KMS-11 (cell line): ENCODE measurements at regions not wholly inside any gene's neighbourhood (a gene's known extent, or its start where the extent isn't known, plus 50 kb on each side); places are given as distances from the start of the nearest gene placed in this dataset.

Experiments
- H2AFZ ChIP-seq: fragments of 200-600 bp; sonication (generic); 2 replicates; pipeline ENCODE4 v1.6.1; 2016; ENCODE audit warnings: antibody characterized with exemption, mixed run types, low read depth
- H3K27ac ChIP-seq: fragments of 200-600 bp; sonication (generic); 2 replicates; pipeline ENCODE4 v1.6.1; 2016; ENCODE audit warnings: mild to moderate bottlenecking, mixed run types
- H3K27me3 ChIP-seq: fragments of 200-600 bp; sonication (generic); 2 replicates; pipeline ENCODE4 v1.6.1; 2017; ENCODE audit warnings: mild to moderate bottlenecking, low read depth, mixed run types, moderate library complexity; ENCODE audit not compliant: insufficient read depth
- H3K36me3 ChIP-seq: fragments of 200-600 bp; sonication (generic); 2 replicates; pipeline ENCODE4 v1.6.1; 2017; ENCODE audit warnings: mild to moderate bottlenecking, mixed run types; ENCODE audit not compliant: insufficient read depth
- H3K4me1 ChIP-seq: fragments of 200-600 bp; sonication (generic); 2 replicates; pipeline ENCODE4 v1.6.1; 2016; ENCODE audit warnings: mild to moderate bottlenecking, low read depth, mixed run types; ENCODE audit not compliant: poor library complexity, severe bottlenecking
- H3K4me2 ChIP-seq: fragments of 200-600 bp; sonication (generic); 2 replicates; pipeline ENCODE4 v1.7.0; 2016; ENCODE audit warnings: mild to moderate bottlenecking, mixed run types
- H3K4me3 ChIP-seq: fragments of 200-600 bp; sonication (generic); IDR thresholded peaks from 2 replicates; pipeline ENCODE4 v1.6.1; 2017; ENCODE audit warnings: low read depth, low read length, mixed read lengths; ENCODE audit not compliant: insufficient read depth
- H3K79me2 ChIP-seq: fragments of 200-600 bp; sonication (generic); 2 replicates; pipeline ENCODE4 v1.6.1; 2016; ENCODE audit warnings: low read depth, mixed run types; ENCODE audit not compliant: insufficient read depth
- H3K9ac ChIP-seq: fragments of 200-600 bp; sonication (generic); 2 replicates; pipeline ENCODE4 v1.6.1; 2016; ENCODE audit warnings: mild to moderate bottlenecking, mixed run types
- H4K20me1 ChIP-seq: fragments of 200-600 bp; sonication (generic); 2 replicates; pipeline ENCODE4 v1.6.1; 2016; ENCODE audit warnings: mild to moderate bottlenecking, mixed run types; ENCODE audit not compliant: insufficient read depth
- TF ChIP-seq, protein P1 (sequence below): fragments of 200-600 bp; sonication (generic); conservative IDR thresholded peaks from 2 replicates; pipeline ENCODE4 v1.6.1; 2017; ENCODE audit warnings: low read depth, mild to moderate bottlenecking, antibody characterized with exemption, low read length, moderate library complexity, mixed read lengths

DNA sequence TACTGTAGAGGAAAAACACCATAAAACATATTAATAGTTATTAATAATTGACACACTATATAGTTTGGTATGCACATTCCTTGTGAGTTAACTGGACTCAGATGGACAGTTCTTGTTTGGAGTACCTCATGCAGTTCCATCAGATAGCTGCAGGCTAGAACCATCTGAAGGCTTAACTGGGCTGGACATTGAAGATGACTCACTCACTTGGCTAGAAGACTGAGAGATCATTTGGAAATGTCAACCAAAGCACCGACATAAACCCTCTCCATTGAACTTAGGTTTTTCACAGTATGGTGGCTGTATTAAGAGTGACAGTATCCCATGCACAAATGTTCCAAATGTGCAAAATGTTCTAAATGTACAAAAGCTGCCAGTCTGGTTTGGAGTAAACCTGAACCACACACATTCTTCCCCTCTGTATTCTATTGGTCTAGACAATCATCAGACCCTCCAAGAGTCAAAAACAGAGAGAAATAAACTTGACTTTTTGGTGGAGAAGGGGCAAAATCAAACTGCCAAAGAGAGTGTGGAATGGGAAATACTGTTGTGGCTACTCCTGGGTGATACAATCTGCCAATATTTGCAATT is 708.4 kb downstream of the KCNT2 start:
- Histone ChIP-seq H3K36me3 (no peaks in the 10 kb centered on the region), H3K79me2 (no peaks in the 10 kb centered on the region), H3K4me1 (no peaks in the 10 kb centered on the region), H4K20me1 (no peaks in the 10 kb centered on the region), H3K4me3 (no peak overlapping the region), H2AFZ (no peak overlapping the region), H3K27ac (no peak overlapping the region), H3K4me2 (no peak overlapping the region), H3K27me3 (no peaks in the 10 kb centered on the region), H3K9ac (no peak overlapping the region)
- TF ChIP-seq, protein P1, sequence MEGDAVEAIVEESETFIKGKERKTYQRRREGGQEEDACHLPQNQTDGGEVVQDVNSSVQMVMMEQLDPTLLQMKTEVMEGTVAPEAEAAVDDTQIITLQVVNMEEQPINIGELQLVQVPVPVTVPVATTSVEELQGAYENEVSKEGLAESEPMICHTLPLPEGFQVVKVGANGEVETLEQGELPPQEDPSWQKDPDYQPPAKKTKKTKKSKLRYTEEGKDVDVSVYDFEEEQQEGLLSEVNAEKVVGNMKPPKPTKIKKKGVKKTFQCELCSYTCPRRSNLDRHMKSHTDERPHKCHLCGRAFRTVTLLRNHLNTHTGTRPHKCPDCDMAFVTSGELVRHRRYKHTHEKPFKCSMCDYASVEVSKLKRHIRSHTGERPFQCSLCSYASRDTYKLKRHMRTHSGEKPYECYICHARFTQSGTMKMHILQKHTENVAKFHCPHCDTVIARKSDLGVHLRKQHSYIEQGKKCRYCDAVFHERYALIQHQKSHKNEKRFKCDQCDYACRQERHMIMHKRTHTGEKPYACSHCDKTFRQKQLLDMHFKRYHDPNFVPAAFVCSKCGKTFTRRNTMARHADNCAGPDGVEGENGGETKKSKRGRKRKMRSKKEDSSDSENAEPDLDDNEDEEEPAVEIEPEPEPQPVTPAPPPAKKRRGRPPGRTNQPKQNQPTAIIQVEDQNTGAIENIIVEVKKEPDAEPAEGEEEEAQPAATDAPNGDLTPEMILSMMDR, result no peak

- H3K27me3 ChIP-seq, result no peaks in the 10 kb centered on the region
- H3K4me3 ChIP-seq, result no peak overlapping the region
- H3K4me2 ChIP-seq, result no peak overlapping the region
- H3K36me3 ChIP-seq, result no peaks in the 10 kb centered on the region
- no peak overlapping the region for H2AFZ ChIP-seq
- TF ChIP-seq, protein P1, result no peak
- no peak overlapping the region for H3K9ac ChIP-seq
- no peak overlapping the region for H3K27ac ChIP-seq
- H3K79me2 ChIP-seq, result no peaks in the 10 kb centered on the region
- H3K4me1 ChIP-seq, result no peaks in the 10 kb centered on the region
- no peaks in the 10 kb centered on the region for H4K20me1 ChIP-seq
These were observed 709.3 kb downstream of the KCNT2 start for GRCh38 chr1:195898924-195899323.

- H3K27ac ChIP-seq, result no peak overlapping the region
- H3K9ac ChIP-seq, result no peak overlapping the region
- no peaks in the 10 kb centered on the region for H3K27me3 ChIP-seq
These were observed 709.9 kb downstream of the KCNT2 start for GRCh38 chr1:195898373-195898772.

DNA sequence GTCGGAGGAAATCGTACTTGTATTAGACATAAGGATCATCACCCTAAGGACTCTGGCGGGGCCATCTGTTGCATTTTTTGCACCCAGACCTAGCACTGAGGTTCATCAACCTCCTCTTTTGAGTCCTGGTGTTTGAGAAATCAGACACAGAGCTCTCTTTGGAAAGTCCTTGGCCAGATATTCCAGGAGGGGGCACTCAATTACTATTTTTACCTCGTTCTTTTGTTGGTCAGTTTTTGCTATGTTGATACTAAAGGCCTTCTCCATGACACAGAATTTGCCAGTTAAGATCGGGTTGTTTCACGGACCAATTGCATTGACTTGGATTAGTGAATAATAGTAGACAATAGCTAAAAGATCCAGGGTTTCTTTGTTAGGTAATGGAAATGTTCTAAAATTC is 711.2 kb downstream of the KCNT2 start:
- no peak overlapping the region for H2AFZ ChIP-seq
- H3K27ac ChIP-seq, result no peak overlapping the region
- H3K36me3 ChIP-seq, result no peaks in the 10 kb centered on the region
- H3K4me2 ChIP-seq, result no peak overlapping the region
- H3K4me1 ChIP-seq, result no peaks in the 10 kb centered on the region
- no peaks in the 10 kb centered on the region for H3K27me3 ChIP-seq
- H3K79me2 ChIP-seq, result no peaks in the 10 kb centered on the region
- H3K9ac ChIP-seq, result no peak overlapping the region
- TF ChIP-seq, protein P1, result no peak
- no peak overlapping the region for H3K4me3 ChIP-seq
- no peaks in the 10 kb centered on the region for H4K20me1 ChIP-seq

More at GRCh38 chr1:195898373-195898772, 709.9 kb downstream of the KCNT2 start:
- Histone ChIP-seq H4K20me1 (no peaks in the 10 kb centered on the region), H3K36me3 (no peaks in the 10 kb centered on the region), H3K4me1 (no peaks in the 10 kb centered on the region), H2AFZ (no peak overlapping the region), H3K4me3 (no peak overlapping the region), H3K4me2 (no peak overlapping the region), H3K79me2 (no peaks in the 10 kb centered on the region)
- TF ChIP-seq, protein P1, result no peak
